ENCODE measurements at regions not wholly inside any gene's neighbourhood (a gene's known extent, or its start where the extent isn't known, plus 50 kb on each side); places are given as distances from the start of the nearest gene placed in this dataset.

DNA sequence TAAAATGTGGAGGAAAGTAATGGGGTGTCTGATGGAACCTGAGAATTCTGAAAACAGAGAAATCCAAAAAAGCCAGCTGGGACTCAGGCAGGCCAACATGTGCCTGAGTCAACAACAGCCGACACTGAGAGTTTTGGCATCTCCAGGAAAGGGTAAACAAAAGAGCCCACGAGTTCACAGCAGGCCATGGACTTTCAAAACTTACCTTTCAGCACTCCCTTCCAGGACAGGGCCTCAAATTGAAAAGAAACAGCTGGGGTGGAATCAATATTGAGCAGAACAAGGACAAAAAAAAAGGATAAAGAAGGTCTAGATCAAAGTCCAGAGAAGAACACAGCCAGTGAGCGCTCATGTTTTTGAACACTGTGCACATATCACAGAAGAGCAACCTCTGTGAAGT is 735.4 kb upstream of the GRM7 start:
- DNase-seq, result no peak

GRCh38 chr3:6132684-6133432 is 728.1 kb upstream of the GRM7 start:
- no peak for DNase-seq

DNA sequence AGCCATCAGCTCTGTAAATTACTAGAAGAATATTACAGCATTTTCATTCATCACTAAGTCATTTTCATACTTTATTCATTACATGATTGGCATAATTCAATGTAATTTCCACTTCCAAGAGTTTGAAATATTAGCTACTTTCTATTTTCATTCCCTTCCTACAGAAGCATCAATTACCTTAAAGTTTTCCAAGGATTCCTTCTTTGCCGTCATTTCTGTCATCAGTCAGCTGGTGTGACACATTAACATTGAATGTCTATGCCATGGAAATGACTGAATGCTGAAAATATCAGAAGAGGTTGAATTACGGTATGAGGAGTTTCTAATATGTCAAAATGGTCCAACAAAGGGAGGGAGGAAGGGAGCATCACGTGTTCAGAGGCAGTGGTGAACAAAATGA is 718.2 kb upstream of the GRM7 start:
- DNase-seq, result no peak

DNA sequence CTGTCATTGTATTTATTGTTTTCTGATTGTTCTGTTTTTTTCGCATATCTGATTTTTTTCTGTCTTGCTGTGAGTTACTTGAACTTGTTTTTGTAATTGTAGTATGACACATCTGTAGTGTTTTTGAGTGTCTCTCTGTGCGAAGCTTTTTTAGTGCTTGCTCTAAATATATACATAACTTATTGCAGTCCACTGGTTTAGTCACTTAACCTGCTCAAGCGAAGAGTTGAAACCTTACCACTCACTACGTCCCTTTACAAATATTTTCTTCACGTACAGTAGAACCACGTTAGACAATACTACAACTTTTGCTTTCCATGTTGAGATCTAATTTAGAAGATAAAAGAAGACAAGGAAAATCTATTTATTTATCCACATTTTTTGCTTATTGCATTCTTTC is 713.0 kb upstream of the GRM7 start:
- no peak for DNase-seq

- no peak for DNase-seq
These were observed 705.1 kb upstream of the GRM7 start for GRCh38 chr3:6155650-6156338.

- no peak for DNase-seq
These were observed 695.0 kb upstream of the GRM7 start for GRCh38 chr3:6165951-6166350.

DNA sequence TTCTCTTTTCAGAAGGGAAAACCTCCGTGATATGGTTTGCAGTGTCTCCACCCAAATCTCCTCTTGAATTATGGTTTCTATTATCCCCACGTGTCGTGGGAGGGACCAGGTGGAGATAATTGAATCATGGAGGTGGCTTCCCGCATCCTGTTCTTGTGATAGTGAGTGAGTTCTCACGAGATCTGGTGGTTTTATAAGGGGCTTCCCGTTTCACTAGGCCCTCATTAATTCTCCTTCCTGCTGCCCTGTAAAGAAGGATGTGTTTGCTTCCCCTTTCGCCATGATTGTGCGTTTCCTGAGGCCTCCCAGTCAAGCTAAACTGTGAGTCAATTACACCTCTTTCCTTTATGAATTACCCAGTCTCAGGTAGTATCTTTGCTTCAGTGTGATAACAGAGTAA is 692.7 kb upstream of the GRM7 start:
- DNase-seq, result no peak

DNA sequence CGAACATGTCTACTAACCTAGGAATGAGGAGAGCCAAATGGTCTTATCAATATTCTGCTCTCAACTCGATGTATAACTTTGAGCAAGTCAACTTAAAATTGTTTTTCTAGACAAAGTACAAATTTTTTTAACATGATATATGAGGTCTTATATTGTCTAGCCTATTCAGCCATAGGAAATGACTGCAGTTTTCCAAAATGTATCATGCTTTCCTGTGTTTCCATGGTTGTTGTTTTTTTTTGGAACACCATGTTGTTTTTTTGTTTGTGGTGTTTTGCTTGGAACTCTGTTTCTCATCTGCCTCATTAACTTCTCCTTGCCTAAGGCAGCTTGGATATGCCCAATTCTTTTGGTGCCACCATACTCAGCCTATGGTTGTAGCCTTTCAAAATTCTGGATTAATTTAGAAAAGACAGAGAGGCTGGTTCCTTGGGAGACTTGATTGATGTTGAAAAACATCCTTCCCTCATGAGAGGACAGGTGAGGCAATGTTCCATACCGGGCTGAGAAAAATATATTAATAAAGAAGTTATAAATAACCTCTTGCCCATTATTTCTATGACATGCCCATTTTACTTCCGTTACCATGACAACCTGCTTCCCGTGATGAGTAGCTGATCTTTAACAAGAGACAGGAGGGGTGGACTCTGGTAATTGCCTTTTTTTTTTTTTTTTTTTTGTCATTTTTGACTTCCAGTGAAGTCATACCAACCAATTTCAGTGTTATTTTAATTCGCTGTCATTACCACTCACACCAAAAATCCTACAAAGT is 687.9 kb upstream of the GRM7 start:
- DNase-seq, result no peak

GRCh38 chr3:6177417-6177816 is 683.5 kb upstream of the GRM7 start:
- DNase-seq, result no peak

DNA sequence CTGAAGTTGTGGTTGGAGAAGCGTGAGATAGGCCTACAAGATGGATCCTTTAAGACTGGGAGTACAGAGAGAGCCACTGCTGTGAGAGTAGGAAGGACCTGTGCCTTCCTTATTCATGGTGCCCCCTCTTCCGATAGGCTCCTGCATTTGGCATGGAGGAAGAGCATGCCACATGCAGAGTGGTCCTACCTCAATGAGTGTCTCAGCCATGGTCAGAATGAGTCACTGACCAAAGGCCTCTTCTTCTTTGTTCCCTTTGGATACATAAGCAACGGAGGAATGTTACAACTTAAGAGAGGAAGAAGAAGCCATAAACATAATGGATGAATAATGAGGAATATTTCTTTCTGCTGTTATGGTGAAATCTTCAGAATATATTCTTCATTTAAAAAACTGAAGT is 681.2 kb upstream of the GRM7 start:
- DNase-seq, result no peak

- no peak for DNase-seq
These were observed 680.7 kb upstream of the GRM7 start for GRCh38 chr3:6180171-6180570.

GRCh38 chr3:6182476-6182875 is 678.4 kb upstream of the GRM7 start:
- peak; percentile 0 for DNase-seq

GRCh38 chr3:6182909-6183308 is 678.0 kb upstream of the GRM7 start:
- DNase-seq, result peak; percentile 9

- DNase-seq, result no peak
These were observed 671.5 kb upstream of the GRM7 start for GRCh38 chr3:6189384-6189783.

GRCh38 chr3:6204891-6205290 is 656.0 kb upstream of the GRM7 start:
- DNase-seq, result no peak

DNA sequence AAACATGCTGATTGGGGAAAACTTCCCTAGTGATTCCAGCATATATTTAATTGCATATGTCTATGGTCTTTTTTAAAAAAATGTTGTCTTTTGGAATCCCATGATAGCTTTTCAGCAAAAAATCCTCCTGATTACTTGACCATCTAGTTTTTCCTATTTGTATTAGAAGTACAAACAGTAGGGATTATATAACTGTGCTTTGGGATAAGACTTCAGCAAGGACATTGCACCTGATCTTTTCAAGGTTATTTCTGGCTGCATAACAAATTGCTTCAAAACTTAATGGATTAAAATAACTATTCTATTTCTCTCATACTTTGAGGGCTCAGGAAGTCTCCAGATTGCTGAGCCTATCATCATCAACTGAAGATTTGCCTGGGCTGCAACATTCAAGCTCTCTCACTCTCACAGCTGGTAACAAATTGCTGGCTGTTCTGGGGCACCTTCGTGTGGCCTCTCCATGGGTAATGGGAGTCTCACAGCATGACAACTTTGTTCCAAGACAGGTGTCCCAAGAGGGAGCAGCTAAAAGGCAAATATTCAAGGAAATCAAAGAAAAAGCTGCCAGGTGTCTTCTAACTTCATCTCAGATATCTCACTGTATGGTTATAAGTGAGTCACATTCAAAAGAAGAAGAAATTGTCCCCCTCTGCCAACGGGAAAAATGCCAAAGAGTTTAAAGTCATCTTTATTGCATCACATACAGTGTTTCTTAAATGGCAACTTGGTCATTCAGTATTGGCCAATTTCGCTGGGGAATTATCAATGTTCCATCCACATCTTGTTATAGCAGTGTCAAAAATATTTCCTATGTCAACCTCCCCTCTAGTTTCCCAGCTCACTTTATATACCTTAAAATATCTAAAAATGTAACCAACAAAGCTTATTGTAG is 644.5 kb upstream of the GRM7 start:
- no peak for DNase-seq

DNA sequence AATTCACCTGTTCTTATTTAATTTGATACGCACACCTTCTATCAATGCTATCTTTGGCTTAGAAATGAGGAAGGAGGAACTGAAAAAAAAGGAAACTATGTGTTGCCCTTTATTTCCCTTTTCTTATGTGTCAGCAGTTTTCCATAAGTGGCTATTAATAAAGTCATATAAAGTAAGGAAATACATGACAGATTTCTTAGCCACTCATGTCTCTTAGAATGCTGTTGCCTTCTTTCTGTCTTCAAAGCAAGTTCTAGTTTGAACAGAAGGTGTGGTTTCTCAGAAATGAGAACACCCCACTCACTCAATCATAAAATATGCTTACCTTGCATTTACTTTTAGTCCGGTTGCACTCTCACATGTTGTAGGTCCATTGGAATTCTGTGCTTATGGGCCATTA is 640.5 kb upstream of the GRM7 start:
- no peak for DNase-seq

- no peak for DNase-seq
These were observed 638.8 kb upstream of the GRM7 start for GRCh38 chr3:6222069-6222468.

DNA sequence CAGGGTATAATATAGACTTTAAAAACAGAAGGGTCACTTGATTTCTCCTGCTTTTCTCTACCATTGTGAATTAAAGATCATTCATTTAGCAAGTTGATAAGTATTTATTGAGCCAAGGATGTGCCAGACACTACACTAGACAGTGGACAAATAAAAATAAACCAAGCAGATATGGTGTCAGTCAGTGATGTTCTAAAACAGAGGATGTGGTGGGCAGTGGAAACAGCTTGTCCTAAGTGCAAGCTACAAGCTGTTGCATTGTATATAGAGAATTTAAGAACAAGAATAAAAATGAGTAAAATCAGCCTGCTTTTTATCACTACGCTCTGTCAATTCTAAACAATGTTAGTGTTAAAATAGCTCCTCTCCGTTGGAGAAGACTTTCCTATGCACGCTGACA is 637.3 kb upstream of the GRM7 start:
- no peak for DNase-seq

GRCh38 chr3:6228958-6229683 is 631.8 kb upstream of the GRM7 start:
- no peak for DNase-seq

- DNase-seq, result no peak
These were observed 631.0 kb upstream of the GRM7 start for GRCh38 chr3:6229778-6230410.

GRCh38 chr3:6242104-6242503 is 618.8 kb upstream of the GRM7 start:
- no peak for DNase-seq

Measured in NCI-H774 (cell line).